GM12891 (cell line): ENCODE measurements at regions not wholly inside any gene's neighbourhood (a gene's known extent, or its start where the extent isn't known, plus 50 kb on each side); places are given as distances from the start of the nearest gene placed in this dataset.
A peak's percentile ranks its signal among the peaks of the same experiment; 100 is the strongest.

ENCODE experiments used
- DNase-seq: peaks from one replicate; pipeline ENCODE4 v3.0.0; 2011; ENCODE audit warnings: low spot score; ENCODE audit not compliant: insufficient read length
- FAIRE-seq: peaks from 2 replicates; lab custom pipeline; 2011; peaks lifted over from hg19 to GRCh38; lab: Jason Lieb, UNC
- PAX5 ChIP-seq: IDR thresholded peaks from 2 replicates; pipeline ENCODE4 v1.6.1; 2011; ENCODE audit warnings: low read length, moderate library complexity, mild to moderate bottlenecking; ENCODE audit not compliant: insufficient read depth, severe bottlenecking
- POLR2A ChIP-seq: IDR thresholded peaks from 2 replicates; pipeline ENCODE4 v1.6.1; 2011; ENCODE audit warnings: low read depth, low read length, control low read depth
- POLR2AphosphoS5 ChIP-seq: IDR thresholded peaks from 2 replicates; pipeline ENCODE4 v1.6.1; 2011; ENCODE audit warnings: low read depth, low read length, control low read depth
- POU2F2 ChIP-seq: IDR thresholded peaks from 2 replicates; pipeline ENCODE4 v1.6.1; 2011; ENCODE audit warnings: low read depth, mild to moderate bottlenecking, control low read depth, low read length, moderate library complexity
- SPI1 ChIP-seq: IDR thresholded peaks from 2 replicates; pipeline ENCODE4 v1.6.1; 2011; ENCODE audit warnings: low read depth, low read length, control low read depth
- TAF1 ChIP-seq: IDR thresholded peaks from 2 replicates; pipeline ENCODE4 v1.6.1; 2011; ENCODE audit warnings: low read depth, low read length, control low read depth

GRCh38 chr2:134129900-134130537, 123.9 kb upstream of the MGAT5 start:
- no peak for TF ChIP-seq TAF1
- no peak for TF ChIP-seq SPI1
- TF ChIP-seq POLR2A: no peak
- TF ChIP-seq POU2F2: no peak
- TF ChIP-seq PAX5: no peak
- TF ChIP-seq POLR2AphosphoS5: no peak
- FAIRE-seq (no peak), DNase-seq (no peak)

GRCh38 chr2:134131681-134132489, 122.0 kb upstream of the MGAT5 start:
- no peak for FAIRE-seq
- TF ChIP-seq POLR2AphosphoS5 (no peak), SPI1 (no peak), PAX5 (no peak), TAF1 (no peak), POU2F2 (no peak), POLR2A (no peak)
- DNase-seq: no peak

- TF ChIP-seq SPI1: no peak
- TF ChIP-seq POLR2AphosphoS5: no peak
- no peak for TF ChIP-seq TAF1
- no peak for TF ChIP-seq POLR2A
- TF ChIP-seq PAX5: no peak
- no peak for TF ChIP-seq POU2F2
- FAIRE-seq (no peak), DNase-seq (no peak)
Observed at GRCh38 chr2:134132490-134132857, 121.4 kb upstream of the MGAT5 start.

- TF ChIP-seq PAX5: no peak
- no peak for TF ChIP-seq TAF1
- TF ChIP-seq POLR2AphosphoS5: no peak
- DNase-seq: no peak
- FAIRE-seq: no peak
Observed at GRCh38 chr2:134133622-134134312, 120.1 kb upstream of the MGAT5 start.

- DNase-seq (no peak), FAIRE-seq (no peak)
- TF ChIP-seq POLR2AphosphoS5 (no peak), POLR2A (no peak), TAF1 (no peak), POU2F2 (no peak), PAX5 (no peak), SPI1 (no peak)
Observed at GRCh38 chr2:134134313-134134706, 119.6 kb upstream of the MGAT5 start.

GRCh38 chr2:134134827-134135226, 119.0 kb upstream of the MGAT5 start:
- FAIRE-seq (no peak), DNase-seq (no peak)
- no peak for TF ChIP-seq POU2F2
- TF ChIP-seq TAF1: no peak
- TF ChIP-seq PAX5: no peak

GRCh38 chr2:134135793-134136192, 118.1 kb upstream of the MGAT5 start:
- TF ChIP-seq POLR2AphosphoS5 (no peak), PAX5 (no peak), POU2F2 (no peak), POLR2A (no peak), TAF1 (no peak), SPI1 (no peak)
- no peak for DNase-seq
- FAIRE-seq: no peak

GRCh38 chr2:134136731-134137130, 117.1 kb upstream of the MGAT5 start:
- DNase-seq (no peak), FAIRE-seq (no peak)
- TF ChIP-seq TAF1 (no peak), POLR2AphosphoS5 (no peak), POLR2A (no peak), SPI1 (no peak), POU2F2 (no peak), PAX5 (no peak)

GRCh38 chr2:134137182-134137611, 116.7 kb upstream of the MGAT5 start:
- DNase-seq: no peak

More at GRCh38 chr2:134137182-134137611, 116.7 kb upstream of the MGAT5 start:
- TF ChIP-seq SPI1 (peak; percentile 58), POLR2A (no peak)
- no peak for FAIRE-seq
